G401.6 (cell line): ENCODE measurements at regions not wholly inside any gene's neighbourhood (a gene's known extent, or its start where the extent isn't known, plus 50 kb on each side); places are given as distances from the start of the nearest gene placed in this dataset.

Experiments used
- FAIRE-seq: peaks from 2 replicates; lab custom pipeline; 2012; peaks lifted over from hg19 to GRCh38; lab: Jason Lieb, UNC

DNA sequence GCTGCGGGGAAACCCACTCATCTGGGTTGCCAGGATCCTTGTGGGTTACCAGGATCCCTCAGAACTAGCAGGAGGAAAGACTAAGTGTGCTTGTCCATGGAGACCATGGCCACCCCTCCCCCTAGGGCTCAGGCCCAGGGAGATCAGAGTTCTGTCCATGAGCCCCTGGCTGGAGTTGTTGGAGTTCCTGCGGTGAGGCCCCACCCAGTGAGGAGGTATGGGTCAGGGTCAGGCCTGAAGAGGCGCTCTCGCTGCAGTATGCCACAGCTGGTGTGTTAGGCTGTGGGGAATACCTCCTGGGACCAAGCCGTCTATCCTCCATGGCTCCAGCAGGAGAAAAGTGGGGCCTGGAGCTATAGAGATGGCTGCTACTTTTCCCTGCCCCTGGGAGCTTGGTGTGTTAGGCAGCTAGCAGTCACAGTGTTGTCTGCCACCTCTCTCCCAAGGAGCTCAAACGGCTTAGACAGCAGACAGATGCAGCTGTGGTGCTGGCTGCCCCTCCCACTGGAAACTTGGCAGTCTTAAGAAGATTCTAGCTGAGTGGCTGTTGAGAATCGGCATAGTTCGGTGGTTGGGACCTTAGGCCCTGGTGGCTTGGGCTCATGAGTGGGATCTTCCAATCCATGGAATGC is 240.3 kb upstream of the CELF4 start:
- no peak for FAIRE-seq

DNA sequence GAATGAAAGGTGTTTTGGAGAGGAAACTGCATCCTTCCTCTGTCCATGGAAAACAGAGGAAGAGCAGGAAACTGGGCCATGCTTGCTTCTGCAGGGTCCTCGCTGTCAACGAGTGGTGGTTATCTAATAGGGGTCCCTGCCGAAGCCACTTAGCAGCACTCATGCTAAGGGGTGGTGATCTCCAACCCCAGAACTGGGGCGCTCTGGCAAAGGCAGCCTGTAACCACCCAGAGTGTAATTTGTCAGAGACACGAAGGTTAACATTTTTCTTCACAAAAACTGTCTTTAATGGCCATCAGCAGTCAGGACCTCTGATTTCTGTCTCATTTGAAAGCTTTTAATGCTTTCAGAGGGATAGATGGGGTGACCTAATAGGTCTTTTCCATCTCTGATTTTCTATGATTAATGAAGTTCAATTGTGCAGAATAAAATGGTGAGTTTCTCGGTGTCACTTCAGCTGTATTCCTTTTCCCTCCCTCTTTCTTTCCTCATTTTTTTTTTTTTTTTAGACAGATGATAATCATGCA is 231.3 kb upstream of the CELF4 start:
- FAIRE-seq: no peak

DNA sequence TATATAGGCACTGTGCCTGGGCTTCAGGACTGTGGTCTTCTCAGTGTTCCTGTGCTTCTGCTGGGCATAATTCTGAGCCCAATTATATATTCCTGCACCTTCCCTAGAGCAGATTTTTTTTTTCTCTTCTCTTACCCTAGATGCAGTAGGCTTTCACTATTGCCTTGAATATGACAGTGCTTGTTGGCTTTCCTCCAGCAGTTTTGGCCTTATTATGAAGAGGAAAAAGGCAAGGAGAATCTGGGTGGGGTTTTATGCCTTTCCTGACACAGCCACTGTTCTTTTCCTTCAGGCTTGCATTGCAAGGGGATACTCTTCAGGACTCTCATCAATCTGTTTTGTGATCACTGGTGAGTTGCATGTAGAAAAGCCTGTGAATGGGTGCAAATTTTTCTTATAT is 221.9 kb upstream of the CELF4 start:
- no peak for FAIRE-seq

DNA sequence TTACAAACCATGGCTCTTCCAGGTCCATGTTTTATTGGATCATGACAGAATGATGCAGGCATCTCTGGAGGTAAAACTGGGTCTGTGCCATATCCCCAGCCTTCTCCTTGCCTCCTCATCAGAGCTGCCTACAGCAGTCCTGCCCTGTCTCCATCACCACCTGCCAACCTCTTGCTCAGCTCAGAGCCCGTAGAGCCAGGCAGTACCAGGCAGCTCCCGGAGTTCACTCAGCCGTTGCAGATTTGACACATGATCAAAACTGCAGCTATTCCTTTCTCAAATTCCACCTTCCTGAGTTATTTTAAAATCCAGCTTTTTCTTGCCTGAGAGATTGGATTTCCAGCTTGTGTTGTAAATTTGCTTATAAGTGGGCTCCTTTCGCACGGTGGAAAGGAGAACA is 218.2 kb upstream of the CELF4 start:
- no peak for FAIRE-seq

DNA sequence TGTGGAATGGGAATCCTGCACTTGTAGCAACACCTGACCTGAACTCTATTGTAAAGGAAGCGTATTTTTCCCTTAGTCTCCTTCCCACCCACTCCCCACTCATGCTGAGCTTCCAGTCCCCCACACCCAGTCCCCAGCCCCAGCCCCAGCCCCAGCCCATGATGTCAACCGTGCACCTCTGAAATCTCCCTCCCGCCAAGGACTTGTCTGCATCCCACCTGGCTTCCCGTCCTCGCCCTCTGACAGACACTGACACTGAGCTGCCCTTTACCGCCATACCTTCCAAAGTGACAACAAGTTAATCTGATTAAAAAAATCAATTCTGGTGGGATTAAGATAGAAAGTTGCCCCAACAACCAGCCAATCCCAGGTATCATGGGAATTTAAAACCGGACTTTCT is 213.6 kb upstream of the CELF4 start:
- no peak for FAIRE-seq

DNA sequence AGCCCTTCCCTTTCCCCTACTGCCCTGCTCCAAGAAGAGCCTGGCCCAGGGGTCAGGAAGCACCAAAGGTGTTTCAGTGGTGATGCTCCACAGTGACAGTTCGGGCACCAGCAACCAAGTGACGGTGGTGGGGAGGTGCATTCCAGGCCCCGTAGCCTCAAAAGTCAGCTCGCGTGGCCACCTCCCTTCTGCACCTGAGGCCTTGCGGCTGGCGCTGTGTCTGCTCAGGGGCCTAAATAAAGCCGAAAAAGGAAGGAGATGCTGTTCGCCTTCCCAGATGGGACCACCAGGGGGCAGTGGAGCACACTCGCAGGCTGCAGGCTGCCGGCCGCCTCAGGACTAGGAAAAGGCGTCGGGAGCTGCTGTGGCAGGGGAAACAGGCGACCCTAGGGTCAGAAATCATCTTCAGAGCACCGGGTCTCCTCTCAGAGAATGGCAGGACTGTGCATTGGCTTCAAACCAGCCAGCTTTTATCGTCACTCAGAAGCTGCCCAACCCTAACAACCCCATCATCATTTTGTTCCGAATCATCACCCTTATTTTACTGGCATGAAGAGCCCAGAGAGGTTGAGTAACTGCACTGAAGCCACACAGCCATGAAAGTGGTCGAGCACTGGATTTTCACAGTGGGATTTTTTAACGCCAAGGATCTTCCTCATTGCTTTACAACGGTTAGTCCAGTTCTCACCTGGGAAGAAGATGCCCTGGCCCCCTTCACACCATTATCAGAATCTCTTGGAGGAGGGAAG is 213.0 kb upstream of the CELF4 start:
- FAIRE-seq: no peak

DNA sequence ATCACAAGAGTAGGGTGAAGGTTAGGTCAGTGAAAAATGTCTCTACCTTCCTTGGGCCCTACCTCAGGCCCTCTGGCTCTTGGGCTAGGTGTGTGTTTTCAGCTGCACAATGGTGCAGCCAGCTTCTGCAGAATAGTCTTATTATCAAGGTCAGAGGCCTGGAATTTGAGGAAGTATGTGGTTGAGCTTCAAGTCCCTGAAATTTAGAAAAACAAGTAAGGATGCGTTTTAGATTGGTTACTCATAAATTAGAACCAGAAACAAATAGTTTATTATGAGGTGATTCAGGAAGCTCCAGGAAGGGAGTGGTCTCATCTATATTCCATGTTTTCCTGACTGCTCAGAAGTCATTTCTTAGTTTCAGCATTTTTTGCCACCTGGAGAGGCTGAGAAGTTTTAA is 204.2 kb upstream of the CELF4 start:
- FAIRE-seq: no peak

DNA sequence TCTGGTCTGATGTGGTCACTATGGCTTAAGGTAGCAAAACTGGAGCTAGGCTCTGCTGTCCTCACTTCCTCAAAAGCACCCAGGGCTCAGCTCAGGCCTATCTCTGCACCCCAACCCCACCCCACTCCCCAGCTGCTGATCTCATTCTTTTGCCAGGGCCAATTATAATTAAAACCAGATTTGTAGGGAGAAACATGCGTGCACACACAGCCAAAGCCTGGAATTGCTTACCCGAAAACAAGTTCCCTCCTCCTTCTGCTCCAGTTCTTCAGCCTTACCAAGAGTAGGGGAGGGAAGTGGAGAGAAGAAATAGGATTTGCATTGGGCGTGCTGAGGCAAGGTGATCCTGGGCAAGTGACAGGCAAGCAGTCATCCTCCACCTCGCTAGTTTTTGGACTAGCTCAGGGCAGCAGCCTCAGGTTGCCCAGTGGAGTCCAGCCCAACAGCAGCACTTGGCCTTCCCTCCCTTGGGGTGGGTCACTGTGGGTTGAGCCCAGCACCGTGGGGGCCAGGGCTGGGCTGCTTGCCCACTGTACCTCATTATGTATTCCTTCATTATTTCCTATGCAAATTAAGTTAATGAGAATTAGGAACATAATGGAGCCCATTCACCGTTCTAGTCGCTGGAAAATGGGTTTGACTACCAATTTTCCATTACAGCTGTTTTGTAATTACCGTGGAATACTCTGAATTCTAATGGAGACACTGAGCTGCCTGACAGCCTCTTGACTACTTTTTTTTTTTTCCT is 199.1 kb upstream of the CELF4 start:
- FAIRE-seq: no peak

DNA sequence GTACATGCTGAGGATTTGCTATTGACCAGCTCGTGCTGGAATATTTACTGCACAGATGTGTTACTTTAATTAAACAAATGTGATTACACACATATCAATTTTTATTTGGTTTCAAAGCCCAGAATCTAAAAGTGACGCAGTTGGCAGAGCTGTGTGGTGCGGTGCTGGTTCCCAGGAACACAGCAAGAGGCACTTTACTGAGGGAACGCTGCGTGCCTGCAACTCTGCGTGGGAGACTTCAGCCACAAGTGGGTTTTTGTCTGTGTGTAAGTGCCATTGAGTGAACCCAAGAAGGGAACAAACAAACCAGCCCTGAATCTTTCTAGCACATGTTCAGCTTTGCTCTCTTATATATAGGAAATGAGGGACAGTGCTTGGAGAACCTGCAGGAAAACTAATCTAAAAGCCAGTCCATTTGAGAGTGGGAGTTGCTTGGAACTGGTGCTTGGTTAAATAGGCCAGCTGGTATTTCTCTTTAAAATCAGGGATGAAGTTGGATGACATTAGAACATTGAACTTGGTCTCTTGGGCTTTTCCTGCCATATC is 196.6 kb upstream of the CELF4 start:
- no peak for FAIRE-seq

DNA sequence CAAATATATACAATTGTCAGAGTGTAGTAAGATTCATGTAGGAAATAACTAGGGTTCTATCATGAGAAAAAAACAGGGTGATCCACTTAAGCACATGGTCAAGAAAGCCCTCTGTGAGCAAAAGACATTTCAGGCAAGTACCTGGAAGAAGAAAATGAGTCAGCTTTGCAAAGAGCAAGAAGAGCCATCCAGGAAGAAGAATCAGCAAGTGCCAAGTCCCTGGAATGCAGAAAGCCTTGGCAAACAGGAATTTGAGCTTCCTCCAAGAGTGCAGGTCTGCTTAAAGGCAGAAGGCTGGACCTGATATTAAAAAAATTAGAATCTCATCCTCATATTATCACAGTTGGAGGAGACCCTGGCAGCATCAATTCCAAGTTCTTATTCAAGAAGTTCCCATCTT is 188.5 kb upstream of the CELF4 start:
- no peak for FAIRE-seq

DNA sequence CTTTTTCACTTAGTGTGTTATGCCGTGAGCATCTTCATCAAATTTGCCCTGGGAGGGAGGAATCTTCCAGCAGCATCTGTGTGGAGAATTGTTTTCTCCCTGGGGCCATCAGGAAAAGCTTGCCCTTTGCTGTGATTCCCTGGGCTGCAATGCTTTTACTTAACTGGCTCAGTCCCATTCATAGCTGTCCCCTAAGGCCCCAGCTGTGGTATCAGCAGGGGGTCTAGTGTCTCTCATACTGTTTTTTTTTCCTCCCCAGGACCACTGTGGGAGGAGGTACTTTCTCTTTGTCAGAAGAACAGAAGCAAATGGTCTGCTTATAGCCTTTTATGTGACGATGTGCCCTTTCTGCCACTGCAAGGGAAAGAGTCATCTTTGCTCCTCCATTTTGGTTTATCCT is 176.8 kb upstream of the CELF4 start:
- no peak for FAIRE-seq

DNA sequence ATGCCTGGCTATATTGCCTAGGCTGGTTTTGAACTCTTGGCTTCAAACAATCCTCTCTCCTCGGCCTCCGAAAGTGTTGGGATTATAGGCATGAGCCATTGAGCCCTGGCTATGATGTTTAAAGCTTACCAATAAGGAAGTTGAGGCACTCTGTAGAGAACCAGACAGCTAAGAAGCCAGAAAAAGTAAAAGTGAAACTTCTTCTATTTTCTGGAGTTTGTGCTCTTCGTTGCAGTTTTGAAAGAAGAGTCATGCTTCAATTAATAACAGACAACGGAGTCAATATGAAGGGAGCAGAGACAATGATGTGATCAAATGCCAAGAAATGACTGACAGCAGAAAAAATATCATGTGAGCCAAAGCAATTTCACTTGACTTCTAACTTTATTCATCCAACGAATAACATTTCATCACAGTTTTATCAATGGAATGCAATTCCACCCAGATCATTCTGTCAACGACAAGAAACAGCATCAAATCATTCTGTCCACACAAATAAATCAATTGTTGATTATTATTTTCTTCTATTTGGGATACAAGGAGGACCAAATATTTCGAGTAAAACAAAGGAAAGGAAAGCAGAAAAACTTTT is 175.5 kb upstream of the CELF4 start:
- no peak for FAIRE-seq

DNA sequence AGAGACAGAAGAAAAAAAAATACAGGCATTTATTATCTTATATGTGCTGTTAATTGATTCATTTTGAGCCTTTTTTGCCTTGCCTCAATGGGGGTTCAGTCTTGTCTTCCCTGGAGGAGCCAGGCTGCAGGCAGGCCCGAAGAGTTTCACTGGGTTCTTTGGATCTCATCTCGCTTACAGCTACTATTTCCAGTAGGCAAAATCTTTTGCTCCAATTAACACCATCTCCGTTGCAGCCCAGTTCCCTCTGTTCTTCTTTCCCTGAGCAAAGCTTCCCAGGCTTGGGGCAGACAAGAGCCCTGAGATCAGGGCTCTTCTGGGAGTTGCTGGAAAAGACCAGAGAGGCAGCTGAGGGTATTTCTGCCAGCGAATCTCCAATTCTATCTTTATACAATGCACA is 168.8 kb upstream of the CELF4 start:
- no peak for FAIRE-seq

DNA sequence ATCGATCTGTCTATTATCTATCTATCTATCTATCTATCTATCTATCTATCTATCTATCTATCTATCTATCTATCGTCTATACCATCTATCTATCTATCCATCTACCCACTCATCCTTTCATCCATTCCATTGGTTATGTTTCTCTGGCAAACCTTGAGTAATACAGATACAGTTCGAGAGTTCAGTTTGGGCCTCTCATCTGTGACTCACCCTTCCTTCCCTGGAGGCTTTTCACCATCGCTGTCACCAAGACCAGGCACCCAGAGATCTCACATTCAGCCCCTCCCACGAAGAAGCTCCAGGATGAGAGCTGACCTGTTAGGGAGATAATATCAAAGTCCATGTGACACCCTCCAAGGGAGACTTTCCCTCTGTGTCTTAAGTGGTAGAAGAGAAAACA is 164.1 kb upstream of the CELF4 start:
- no peak for FAIRE-seq

DNA sequence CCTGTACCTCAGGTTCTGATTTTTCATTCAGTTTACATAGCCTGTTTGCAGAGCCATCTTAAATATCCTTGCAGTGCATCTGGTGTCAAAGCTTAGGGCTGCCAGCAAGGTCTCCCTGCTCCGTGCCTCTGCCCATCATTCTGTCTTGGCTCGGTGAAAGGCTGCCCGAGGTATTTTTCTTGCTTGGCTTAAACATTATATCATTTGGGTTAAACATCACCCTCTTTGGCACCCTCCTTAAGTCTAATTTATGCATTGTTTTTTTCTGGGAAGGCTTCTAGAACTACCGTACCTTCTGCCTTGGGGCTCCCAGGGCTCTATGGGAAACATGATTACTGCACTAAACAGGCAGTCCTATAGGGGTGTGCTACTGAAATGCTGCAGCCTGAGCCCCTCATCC is 158.6 kb upstream of the CELF4 start:
- FAIRE-seq: no peak

DNA sequence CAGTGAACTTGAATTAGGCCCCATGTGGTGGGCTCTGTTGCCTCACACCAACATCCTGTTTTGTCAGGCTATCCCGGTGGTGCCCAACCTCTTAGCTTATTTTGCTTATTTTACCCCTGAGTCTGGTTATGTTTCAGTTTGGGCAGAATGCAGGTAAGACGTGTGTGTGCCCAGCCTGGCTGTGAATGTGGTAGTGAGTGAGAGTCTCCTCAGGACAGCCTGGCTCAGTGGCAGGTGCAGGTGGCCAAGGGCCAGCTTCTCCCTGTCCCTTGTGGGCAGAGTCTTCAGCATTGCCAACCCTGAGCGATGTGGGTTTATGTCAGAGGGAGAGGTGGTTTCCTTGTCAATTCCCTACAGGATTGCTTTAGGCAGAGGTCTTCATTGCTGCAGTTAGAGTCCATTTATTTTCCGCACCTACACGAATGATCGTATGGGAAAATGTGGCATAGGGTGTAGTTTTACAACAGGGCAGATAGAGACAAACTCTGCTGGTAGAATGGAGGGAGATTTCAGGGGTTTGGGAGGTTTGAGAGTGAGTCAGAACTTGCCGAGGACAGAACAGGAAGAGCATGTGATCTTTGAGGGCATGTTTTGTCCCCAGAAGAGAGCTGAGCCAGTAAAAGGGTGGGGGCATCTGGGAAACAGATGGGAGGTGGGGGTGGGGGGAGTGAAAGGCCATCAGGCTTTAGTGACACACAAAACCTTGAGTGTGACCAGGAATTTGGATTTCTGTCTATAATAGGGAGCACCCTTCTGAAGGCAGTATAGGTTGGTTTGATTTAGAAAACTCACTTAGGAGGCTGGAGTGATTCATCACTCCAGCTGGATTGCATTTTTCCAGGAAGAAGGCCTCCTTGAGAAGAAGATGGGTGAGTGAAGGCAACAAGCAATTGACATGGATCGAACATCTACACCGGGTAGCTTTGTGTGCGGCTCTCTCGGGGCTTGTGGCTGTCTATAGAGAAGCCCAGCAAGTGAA is 156.2 kb upstream of the CELF4 start:
- no peak for FAIRE-seq

DNA sequence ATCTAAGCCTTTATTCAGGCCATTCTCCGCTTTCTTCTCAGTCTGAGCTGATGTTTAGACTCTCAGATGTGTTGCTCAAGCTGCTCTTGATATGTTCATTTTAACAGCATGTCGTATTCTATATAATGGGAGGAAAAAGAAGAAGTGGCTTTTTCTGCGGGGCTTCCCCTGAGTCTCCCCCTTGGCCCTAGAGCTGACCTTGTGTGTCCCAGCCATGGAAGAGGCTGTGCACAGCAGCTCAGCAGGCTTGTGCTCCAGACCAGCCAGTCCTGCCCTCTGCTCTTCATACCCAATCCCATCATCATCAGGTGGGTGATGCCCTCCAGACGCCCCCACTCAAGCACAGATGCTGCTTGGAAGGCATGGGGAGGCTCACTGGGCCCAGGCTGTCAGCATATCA is 155.1 kb upstream of the CELF4 start:
- no peak for FAIRE-seq

DNA sequence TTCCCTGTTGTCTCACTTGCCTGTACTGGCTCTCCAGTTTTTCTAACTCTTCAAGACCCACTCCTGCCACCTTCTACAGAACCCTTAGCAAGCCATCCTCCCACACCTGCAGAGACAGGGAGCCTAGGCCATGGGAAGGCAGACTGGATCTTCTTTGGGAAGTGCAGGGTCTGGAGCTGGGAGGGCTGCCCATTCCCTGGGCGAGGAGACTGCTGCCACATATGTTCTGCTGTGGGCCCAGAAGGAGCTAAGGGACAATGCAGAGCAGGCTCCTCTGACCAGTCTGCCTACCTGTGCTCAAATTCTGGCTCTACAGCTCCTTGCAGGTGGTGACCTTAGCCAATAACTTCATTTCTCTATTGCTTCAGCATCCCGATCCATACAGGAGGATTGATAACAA is 152.1 kb upstream of the CELF4 start:
- FAIRE-seq: no peak

DNA sequence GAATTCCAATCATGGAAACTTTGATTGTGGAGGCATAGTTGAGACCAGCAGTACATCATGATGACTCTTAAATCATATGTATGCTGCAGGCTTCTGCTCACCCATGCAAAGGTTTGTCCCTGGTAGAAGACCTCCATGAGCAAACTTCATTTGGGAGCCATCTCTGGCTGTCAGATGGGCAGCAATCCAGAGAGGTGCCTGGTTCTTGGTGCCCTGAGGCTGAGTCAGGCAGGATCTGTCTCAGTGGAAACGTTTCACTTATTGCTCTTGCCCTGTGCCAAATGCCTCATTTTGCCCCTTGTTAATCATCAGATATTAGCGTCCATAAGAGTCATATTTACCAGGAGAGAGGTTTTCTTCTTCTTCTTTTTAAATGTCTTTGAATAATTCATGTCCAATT is 151.5 kb upstream of the CELF4 start:
- no peak for FAIRE-seq

DNA sequence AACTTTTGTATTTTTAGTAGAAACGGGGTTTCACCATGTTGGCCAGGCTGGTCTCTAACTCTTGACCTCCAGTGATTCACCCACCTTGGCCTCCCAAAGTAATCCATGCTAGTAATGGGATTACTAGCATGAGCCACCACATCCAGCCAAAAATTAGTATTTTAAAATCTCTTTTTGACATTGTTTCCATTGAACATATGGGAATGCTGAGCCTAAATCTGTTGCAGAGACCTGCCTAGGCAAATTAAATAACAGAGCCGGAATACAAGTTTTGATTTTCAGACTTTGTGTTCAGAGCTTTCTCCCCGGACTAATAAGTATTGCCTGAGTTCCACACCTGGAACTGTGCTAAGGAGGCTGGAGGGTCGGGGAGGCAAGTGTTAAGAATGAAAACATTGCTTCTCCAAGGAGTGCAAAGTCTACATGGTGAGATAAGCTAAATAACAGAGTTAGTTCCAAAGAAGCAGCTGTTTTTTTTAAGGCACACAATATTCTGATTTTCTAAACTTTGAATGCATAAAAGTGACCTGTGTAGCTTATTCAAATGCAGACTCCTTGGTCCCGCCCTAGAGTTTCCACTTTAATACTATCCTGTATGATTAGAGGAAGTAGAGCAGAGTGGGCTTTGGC is 150.6 kb upstream of the CELF4 start:
- FAIRE-seq: no peak

DNA sequence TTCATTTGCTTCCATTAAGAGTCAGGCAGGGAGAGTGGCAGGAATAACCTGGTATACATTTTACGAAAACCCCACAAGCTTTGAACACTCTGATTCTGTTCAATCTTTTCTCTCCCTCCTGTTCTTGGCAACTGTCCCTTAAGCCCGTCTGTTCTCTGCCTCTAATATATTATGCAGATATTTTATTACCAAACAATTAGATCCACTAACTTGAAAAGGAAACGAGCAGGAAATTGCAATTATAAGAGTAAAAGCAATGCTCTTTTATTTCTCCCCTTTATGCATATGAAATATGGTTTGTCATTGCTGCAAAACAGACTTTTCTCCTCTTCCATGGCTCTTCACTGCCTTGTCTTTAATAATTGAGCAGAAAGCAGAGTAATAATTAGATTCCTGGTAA is 149.1 kb upstream of the CELF4 start:
- no peak for FAIRE-seq
